Astrocyte (in vitro differentiated cells and primary cell): ENCODE measurements at regions not wholly inside any gene's neighbourhood (a gene's known extent, or its start where the extent isn't known, plus 50 kb on each side); places are given as distances from the start of the nearest gene placed in this dataset.

Experiments
- CTCF ChIP-seq: IDR thresholded peaks from 2 replicates; pipeline ENCODE4 v1.5.1; 2011; ENCODE audit warnings: low read depth, mild to moderate bottlenecking, inconsistent platforms, low read length, moderate library complexity; ENCODE audit not compliant: insufficient read depth
- EZH2 ChIP-seq: IDR thresholded peaks from 2 replicates; pipeline ENCODE4 v1.6.1; 2012; ENCODE audit warnings: mild to moderate bottlenecking, low read length, inconsistent platforms; ENCODE audit not compliant: insufficient read depth

DNA sequence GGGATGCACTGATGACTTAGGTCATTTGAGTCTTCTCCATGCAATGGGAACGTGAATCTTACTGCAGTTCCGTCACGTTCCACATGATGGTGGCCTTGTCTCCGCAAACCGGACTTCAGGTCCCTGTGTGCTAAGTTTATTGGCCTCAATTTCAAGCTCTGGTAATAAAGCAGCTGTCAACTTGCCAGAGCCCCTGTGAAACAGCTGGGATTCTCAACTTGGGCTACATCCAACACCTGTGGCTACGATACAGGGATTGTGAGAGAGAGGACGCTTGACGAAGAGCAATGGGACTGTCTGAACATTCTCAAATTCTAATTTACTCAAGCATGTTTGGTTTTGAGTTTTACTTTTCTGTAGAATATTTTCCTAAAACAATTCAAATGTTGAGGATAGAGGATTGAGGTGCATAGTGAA is 174.2 kb downstream of the PTN start:
- TF ChIP-seq CTCF = peak; percentile 94
- TF ChIP-seq EZH2 = no peak
